GM21381 (cell line): ENCODE measurements at regions not wholly inside any gene's neighbourhood (a gene's known extent, or its start where the extent isn't known, plus 50 kb on each side); places are given as distances from the start of the nearest gene placed in this dataset.

Experiments
- ATAC-seq: cut with Tn5 transposase; IDR thresholded peaks from one replicate; pipeline ENCODE4 v1.9.1; 2021; ENCODE audit warnings: mild to moderate bottlenecking, moderate library complexity; ENCODE audit not compliant: unreplicated experiment

- no peak for ATAC-seq
Observed at GRCh38 chr3:40979962-40980361, 219.3 kb upstream of the CTNNB1 start.

DNA sequence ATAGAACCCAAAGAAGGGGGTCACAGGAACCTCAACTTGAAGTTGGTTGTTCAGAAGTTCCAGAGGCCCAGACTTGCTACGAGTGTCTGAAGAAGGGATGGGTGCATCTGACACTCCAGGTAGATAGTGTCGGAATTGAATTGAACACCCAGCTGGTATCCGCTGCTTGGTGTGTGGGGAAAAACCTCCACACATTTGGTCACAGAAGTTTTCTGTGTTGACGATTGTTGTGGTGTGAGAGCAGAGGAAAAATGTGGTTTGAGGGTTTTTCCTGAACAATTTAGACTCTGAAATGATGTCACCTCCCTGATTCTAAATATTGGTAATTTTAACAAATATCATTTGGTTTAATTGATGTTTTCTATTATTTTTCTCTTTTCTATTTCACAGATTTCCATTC lies 218.8 kb upstream of the CTNNB1 start:
- no peak for ATAC-seq

DNA sequence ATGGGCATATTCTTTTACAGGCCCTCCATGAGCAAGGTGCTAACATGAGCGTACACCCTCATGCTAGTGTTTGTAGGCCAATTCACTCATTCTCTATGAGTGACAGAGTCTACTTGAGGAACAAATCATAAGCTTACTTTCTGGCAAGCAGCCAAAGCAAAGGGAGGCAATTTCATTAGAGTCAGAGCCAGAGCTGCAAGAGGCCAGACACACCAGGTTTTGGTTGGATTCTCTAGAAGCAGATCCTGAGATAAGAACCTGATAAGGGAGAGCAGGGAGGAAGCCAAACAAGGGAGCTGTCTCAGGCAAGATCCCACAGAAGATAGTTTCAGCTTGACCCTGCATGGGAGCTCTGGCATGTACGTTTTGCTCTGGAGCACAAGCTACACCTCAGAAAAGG lies 214.1 kb upstream of the CTNNB1 start:
- ATAC-seq: no peak

GRCh38 chr3:40988468-40988867 lies 210.8 kb upstream of the CTNNB1 start:
- no peak for ATAC-seq

DNA sequence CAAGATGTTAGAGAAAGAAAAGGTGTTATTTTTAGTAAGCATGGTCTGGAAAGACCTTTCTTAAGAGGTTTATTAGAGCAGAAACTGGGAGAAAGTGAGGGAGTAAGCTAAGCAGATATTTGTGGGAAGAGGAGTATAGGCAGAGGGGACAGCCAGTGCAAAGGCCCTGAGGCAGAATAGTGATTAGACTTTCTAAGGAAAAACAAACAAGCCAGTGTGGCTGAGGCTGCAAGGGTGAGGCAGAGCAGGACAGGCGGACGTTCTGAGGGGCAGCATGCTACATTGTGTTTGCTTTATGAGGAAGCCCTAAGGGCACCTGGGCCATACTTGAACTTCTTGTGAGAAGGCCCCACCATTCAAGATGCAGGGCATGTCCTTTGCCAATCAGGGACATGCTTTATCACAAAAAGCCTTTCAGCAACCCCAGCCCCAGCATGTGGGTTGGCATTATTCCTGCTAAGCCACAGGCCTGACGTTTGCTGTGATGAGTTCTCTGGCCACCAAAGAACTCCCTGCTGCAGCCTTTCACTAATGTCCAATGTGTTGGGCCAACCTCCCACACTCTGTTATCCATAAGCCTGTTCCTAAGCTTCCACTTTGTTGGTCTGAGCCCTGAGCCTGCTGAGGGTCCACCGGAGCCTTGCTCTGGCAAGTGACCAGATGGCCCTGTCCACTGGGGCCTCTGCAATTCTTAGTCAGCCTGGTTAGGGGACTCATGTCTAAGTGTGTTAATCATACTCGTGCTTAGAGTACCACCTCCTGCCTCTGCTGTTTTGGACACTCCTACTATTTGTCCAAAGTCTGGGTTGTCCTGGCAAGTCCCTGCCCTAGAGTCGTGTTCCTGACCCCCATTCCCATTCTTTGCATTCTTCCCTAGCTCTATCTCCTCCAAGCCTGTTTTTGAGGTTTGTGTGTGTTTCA lies 209.9 kb upstream of the CTNNB1 start:
- no peak for ATAC-seq

- no peak for ATAC-seq
Observed at GRCh38 chr3:40990062-40990456, 209.2 kb upstream of the CTNNB1 start.

- ATAC-seq: no peak
Observed at GRCh38 chr3:40992023-40992422, 207.3 kb upstream of the CTNNB1 start.

DNA sequence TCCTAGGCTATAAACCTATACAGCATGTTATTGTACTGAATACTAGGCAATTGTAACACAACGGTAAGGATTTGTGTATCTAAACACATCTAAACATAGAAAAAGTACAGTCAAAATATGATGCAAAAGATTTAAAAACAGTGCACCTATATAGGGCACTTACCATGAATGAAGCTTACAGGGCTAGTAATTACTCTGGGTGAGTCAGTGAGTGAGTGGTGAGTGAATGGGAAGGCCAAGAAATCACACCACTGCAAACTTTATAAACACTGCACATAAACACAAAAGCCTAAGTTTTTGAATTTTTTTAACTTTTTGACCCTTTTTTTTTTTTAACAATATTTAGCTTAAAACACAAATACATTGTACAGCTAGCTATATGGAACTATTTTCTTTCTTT lies 204.7 kb upstream of the CTNNB1 start:
- ATAC-seq: no peak

DNA sequence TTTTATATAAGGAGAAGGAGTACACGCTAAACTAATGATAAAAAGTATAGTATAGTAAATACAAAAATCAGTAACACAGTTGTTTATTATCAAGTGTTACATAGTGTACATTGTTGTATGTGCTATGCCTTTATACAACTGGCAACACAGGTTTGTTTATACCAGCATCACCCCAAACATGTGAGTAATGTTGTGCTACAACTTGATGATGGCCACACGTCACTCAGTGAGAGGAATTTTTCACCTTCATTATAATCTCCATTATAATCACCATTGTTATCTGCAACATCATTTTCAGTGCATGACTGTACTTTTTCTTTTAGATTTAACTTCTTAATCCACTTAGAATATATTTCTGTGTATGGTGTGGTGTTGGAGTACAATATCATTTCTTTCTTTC lies 204.0 kb upstream of the CTNNB1 start:
- ATAC-seq: no peak

DNA sequence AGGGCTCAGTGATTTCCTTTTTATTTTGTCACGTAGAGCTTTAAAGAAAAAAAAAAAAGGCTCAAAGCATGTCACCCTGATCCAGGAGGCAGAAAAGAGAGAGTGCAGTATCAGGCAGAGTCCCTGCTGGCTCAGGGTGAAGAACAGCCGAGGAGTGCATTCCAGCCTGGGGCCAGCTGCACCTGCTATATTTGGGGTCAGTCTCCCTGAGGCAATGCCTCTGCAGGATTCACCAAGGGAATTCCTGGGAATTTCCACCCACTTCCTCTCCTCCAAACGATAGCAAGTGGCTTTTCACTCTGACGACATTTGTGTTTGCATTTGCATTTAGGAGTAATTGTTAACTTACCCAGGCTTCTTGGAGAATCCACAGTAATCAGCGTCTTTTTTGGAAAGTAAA lies 202.9 kb upstream of the CTNNB1 start:
- ATAC-seq: no peak

GRCh38 chr3:40996827-40997710 lies 202.2 kb upstream of the CTNNB1 start:
- no peak for ATAC-seq

- no peak for ATAC-seq
Observed at GRCh38 chr3:40997711-40998519, 201.4 kb upstream of the CTNNB1 start.

DNA sequence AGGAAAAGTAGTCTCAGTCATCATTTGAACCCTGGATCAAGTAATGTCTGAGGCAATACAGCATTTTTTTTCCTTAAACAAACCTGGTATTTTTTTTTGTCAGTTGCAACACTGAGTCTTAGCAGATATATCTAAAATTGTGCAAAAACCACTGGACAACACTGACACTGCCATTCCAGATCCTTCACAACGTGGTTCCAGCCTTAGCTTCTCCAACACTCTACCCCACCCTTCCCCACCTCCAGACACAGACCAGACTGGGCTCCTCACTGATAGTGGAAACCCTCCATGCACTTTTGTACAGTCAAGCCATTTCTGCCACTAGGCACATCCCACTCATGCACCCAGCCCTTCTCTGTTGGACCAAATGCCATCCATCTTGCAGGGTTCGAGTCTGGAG lies 199.6 kb upstream of the CTNNB1 start:
- no peak for ATAC-seq

- no peak for ATAC-seq
Observed at GRCh38 chr3:41000471-41000870, 198.8 kb upstream of the CTNNB1 start.

DNA sequence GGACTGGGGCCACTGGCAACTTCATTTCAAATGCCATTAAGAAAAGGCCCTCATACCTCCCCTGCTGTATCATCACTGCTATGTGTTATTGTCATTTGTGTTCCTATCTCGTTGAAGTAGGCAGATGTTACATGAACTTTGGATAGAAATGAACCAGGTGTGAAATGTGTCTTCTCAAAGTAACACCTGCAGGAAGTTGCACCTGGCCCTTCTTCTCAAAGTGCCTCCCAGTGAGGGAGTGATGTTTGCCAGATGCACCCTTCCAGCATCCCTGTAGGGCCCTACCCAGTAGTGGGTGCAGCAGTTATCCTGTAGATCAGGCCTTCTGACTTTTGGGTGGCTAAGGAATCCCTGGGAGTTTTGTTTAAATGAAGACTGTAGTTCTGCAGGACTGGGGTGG lies 197.7 kb upstream of the CTNNB1 start:
- ATAC-seq: no peak

DNA sequence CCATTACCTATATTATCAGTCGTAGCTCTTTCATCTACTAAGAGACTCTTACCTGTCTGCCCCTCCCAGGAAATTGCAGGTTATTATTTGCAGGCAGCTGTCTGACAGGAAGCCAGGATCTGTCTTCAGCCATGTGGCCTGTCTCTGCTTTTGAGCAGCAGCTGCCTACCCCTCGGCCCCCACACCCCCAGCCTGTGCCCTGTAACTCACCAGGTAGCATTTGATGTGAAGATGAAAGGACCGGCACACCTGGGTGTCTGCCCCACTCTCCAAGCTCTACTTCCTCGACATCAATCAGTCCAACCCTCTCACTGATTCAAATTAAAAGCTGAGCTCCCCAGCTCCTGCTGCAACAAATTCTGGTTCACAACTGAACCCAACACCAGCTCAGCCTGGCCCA lies 197.2 kb upstream of the CTNNB1 start:
- no peak for ATAC-seq

DNA sequence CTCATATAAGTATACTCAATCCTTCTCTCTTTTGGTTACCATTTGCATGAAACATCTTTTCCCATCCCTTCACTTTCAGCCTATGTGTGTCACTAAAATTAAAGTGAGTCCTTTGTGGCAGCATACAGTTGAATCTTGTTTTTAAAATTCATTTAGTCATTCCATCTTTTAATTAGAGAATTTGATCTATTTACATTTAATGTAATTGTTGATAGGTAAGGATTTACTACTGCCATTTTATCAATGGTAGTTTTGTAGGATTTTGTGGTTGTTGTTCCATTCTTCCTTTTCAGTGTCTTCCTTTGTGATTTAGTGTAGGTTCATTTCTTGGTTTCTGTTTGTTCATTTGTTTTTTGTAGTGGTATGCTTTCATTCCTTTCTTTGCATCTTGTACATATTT lies 191.9 kb upstream of the CTNNB1 start:
- ATAC-seq: no peak

GRCh38 chr3:41011854-41012253 lies 187.5 kb upstream of the CTNNB1 start:
- no peak for ATAC-seq

DNA sequence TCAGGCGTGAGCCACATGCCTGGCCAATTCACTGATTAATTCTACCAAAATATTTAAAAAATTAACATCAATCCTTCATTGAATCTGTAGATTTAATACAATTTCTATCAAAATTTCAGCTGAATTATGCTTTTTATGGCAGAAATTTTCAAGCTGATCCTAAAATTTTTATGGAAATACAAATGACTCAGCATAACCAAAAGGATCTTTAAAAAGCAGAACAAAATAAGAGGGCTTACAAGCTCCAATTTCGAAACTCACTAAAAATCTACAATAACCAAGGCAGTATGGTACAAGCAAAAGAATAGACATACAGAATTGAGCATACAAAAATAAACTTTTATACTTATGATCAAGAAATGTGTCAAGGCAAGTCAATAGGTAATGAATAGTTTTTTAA lies 180.4 kb upstream of the CTNNB1 start:
- ATAC-seq: no peak

DNA sequence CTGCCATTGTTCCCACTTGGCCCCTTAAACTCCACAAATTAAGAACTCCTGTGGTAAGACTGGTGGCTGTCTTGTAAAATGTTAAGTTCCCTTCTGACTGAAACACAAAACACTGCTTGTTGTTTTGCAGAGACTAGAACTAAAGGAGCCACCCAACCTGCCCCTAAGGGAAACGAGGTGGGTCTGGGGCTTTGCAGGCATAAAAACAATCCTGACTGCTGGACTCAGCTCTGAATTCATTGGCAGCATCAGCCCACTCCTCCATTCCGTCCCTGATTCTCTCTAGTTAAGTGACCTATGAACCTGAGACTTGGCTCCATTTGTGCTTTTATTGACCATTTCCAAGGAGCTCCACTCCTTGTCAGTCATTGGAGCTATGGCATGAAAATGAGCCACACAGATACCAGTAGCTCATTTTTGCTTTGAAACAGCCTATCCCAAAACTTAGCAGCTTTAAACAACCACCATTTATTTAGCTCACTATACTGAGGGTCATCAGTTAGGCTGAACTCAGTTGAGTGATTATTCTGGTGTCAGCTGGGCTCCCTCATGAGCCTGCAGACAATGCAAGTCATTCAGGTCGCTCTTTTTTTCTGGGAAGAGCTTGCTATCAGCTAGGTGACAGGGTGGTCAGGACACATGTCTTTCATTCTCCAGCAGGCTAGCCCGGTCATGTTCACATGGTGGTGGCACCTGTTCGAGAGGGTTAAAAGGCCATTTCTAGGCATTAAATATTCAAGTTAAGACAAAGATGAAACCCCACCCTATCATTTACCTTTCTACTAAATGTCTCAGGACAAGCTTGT lies 175.1 kb upstream of the CTNNB1 start:
- ATAC-seq: no peak
